Left ventricle myocardium inferior (tissue), 1 donor: ENCODE measurements at regions not wholly inside any gene's neighbourhood (a gene's known extent, or its start where the extent isn't known, plus 50 kb on each side); places are given as distances from the start of the nearest gene placed in this dataset.

Source experiments
- DNase-seq: peaks from one replicate; pipeline ENCODE4 v3.0.0-alpha.2; 2020
- H3K27ac ChIP-seq: fragments of 200-600 bp; replicated peaks from 2 replicates; pipeline ENCODE4 v1.8.0; 2021
- H3K27me3 ChIP-seq: fragments of 200-600 bp; 2 replicates; pipeline ENCODE4 v1.8.0; 2021; ENCODE audit warnings: low read depth
- H3K36me3 ChIP-seq: fragments of 200-600 bp; 2 replicates; pipeline ENCODE4 v1.8.0; 2021
- H3K4me1 ChIP-seq: fragments of 200-600 bp; 2 replicates; pipeline ENCODE4 v1.8.0; 2021
- H3K4me3 ChIP-seq: fragments of 200-600 bp; 2 replicates; pipeline ENCODE4 v1.8.0; 2021; ENCODE audit warnings: mild to moderate bottlenecking, moderate library complexity
- H3K9me3 ChIP-seq: fragments of 200-600 bp; replicated peaks from 2 replicates; pipeline ENCODE4 v1.8.0; 2021
- CTCF ChIP-seq: fragments of 200-600 bp; IDR thresholded peaks from 2 replicates; pipeline ENCODE4 v1.8.0; 2021; ENCODE audit warnings: antibody characterized with exemption, mild to moderate bottlenecking, borderline replicate concordance
- intact Hi-C: fragments of 100-400 bp; cut with micrococcal nuclease; formaldehyde crosslinking; loops from one replicate; pipeline ENCODE4 v1.11.0; 2022
- donor health status: DM: no; HTN: yes; CAD: no; lungs with severe emphysema.

DNA sequence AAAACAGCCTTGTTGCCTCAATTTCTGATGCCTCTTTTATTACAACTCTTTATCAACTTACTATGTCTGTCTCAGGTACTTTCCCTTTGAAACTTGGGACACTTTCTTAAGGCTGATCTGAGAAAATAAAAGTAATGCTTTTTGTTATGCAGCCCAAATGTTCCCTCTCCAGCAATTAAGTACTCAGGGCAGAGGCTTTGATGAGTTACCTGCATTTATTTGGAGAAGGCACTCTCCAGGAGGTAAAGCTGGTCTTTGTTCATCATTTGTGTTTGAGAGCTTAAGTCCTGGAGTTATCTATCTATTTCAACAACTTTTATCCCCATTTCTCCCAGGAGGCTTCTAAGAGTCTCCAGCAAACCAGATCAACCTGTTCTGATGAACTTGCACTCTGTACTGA lies 259.2 kb downstream of the ASXL3 start:
- intact Hi-C loops, result no loop called here
- no peak for DNase-seq
- H3K27ac ChIP-seq, result no peak overlapping the region
- H3K27me3 ChIP-seq, result no peaks in the 10 kb centered on the region
- no peaks in the 10 kb centered on the region for H3K4me1 ChIP-seq
- TF ChIP-seq CTCF, result no peak
- H3K4me3 ChIP-seq, result no peak overlapping the region
- H3K36me3 ChIP-seq, result no peaks in the 10 kb centered on the region
- peaks cover 9% of the 10 kb centered on the region for H3K9me3 ChIP-seq

- Histone ChIP-seq H3K27ac (no peak overlapping the region), H3K4me1 (no peaks in the 10 kb centered on the region), H3K9me3 (peaks cover 16% of the 10 kb centered on the region), H3K36me3 (no peaks in the 10 kb centered on the region), H3K4me3 (no peak overlapping the region), H3K27me3 (no peaks in the 10 kb centered on the region)
- intact Hi-C loops, result no loop called here
- TF ChIP-seq CTCF, result no peak
- no peak for DNase-seq
Observed at GRCh38 chr18:33836564-33836963, 258.5 kb downstream of the ASXL3 start.

GRCh38 chr18:33835419-33835818 lies 257.4 kb downstream of the ASXL3 start:
- Histone ChIP-seq H3K27ac (no peak overlapping the region), H3K9me3 (peaks cover 23% of the 10 kb centered on the region), H3K4me3 (no peak overlapping the region), H3K36me3 (no peaks in the 10 kb centered on the region), H3K27me3 (no peaks in the 10 kb centered on the region), H3K4me1 (no peaks in the 10 kb centered on the region)
- intact Hi-C loops, result no loop called here
- DNase-seq, result no peak
- TF ChIP-seq CTCF, result no peak

- peaks cover 23% of the 10 kb centered on the region for H3K9me3 ChIP-seq
- DNase-seq, result no peak
- intact Hi-C loops, result no loop called here
- no peak overlapping the region for H3K4me3 ChIP-seq
- H3K36me3 ChIP-seq, result no peaks in the 10 kb centered on the region
- H3K27ac ChIP-seq, result no peak overlapping the region
- no peak for TF ChIP-seq CTCF
- no peaks in the 10 kb centered on the region for H3K4me1 ChIP-seq
- no peaks in the 10 kb centered on the region for H3K27me3 ChIP-seq
Observed at GRCh38 chr18:33833842-33834241, 255.8 kb downstream of the ASXL3 start.

GRCh38 chr18:33831424-33831823 lies 253.4 kb downstream of the ASXL3 start:
- Histone ChIP-seq H3K27ac (no peak overlapping the region), H3K27me3 (no peaks in the 10 kb centered on the region), H3K4me3 (no peak overlapping the region), H3K9me3 (peaks cover 23% of the 10 kb centered on the region), H3K36me3 (no peaks in the 10 kb centered on the region), H3K4me1 (no peaks in the 10 kb centered on the region)
- intact Hi-C loops, result no loop called here
- no peak for TF ChIP-seq CTCF
- DNase-seq, result no peak

GRCh38 chr18:33830213-33830612 lies 252.2 kb downstream of the ASXL3 start:
- peaks cover 23% of the 10 kb centered on the region for H3K9me3 ChIP-seq
- H3K36me3 ChIP-seq, result no peaks in the 10 kb centered on the region
- no peaks in the 10 kb centered on the region for H3K27me3 ChIP-seq
- H3K4me3 ChIP-seq, result no peak overlapping the region
- DNase-seq, result no peak
- TF ChIP-seq CTCF, result no peak
- intact Hi-C loops, result no loop called here
- no peaks in the 10 kb centered on the region for H3K4me1 ChIP-seq
- no peak overlapping the region for H3K27ac ChIP-seq
